ENCODE measurements at regions not wholly inside any gene's neighbourhood (a gene's known extent, or its start where the extent isn't known, plus 50 kb on each side); places are given as distances from the start of the nearest gene placed in this dataset.

DNA sequence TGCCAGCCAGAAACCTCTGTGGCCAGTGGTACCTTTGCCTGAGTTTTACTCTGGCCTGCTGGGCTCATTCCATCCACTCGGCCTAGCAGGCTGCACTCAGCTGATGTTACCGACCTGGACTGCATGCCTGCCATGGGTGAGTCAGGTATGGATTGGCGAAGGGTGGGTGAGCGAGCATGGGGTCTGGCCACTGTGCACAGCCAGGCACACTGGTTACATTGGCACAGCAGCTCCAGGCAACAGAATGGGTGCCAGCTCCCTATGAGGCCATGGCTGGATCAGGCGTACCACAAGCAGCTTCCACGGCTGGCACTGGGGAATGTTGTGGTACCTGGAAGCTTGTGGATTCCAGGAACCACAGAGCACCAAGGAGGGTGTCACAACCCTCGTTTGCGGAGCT lies 685.7 kb downstream of the SLC16A7 start:
- DNase-seq, result peak in 2 of 10 donors; percentile 41 to 78
- intact Hi-C loops (cut with DNase I), result no loop called here

DNA sequence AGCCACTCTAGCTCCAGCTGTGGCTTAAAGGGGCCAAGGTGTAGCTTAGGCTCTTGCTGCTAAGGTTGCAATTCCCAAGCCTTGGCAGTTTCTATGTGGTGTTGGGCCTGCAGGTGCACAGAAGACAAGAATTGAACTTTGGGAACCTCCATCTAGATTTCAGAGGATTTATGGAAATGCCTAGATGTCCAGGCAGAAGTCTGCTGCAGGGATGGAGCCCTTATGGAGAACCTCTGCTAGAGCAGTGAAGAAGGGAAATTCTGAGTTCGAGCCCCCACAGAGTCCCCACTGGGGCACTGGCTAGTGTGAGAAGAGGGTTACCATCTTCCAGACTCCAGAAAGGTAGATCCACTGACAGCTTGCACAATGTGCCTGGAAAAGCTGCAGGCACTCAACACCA lies 694.7 kb downstream of the SLC16A7 start:
- intact Hi-C loops (cut with DNase I), result no loop called here
- no peak for DNase-seq

DNA sequence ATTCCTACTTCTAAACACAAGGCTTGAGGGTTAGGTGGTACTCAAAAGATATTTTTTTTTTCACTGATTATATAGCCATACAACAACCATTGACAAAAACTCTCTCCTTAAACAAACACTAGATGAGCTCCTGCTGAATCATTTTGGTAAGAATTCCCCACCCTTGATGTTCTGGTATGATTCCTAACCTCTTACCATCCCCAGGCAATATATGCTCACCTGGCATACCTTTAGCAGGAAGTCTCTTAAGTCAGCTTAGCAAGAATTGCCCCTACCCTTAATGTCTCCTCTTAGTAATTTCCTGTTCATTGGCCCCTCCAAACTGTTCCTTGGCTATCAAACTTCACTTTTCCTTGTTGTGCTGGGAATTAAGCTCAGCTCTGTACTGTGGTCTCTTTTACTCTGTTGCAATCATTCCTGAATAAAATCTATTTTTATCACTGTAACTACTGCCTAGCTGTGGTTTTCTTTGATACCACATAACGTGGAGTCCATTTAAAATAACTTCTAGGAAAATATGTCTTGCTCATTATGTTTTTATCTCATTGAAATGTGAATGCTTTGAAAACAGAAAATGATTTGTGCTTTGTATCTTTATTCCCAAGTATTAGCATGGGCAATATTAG lies 712.6 kb downstream of the SLC16A7 start:
- DNase-seq, result no peak
- intact Hi-C loops (cut with DNase I), result no loop called here

DNA sequence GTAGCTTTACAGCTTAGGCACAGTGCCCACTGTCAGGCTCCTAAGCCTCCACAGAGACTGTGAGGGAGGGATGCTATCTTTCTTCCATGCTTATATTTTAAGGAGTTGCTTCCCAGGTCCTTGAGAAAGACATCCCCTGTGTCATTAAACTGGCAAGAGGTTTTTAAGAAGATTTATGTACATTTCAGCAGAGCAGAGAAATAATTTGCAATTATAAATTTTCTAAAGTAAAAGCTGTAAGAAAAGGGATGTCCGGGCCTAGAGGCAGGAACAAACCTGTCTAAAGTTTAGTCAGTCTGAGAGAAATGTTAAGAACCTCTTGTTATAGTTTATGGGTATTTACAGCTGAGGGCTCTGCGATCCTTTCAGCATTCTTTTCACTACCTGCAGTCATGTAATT lies 716.1 kb downstream of the SLC16A7 start:
- intact Hi-C loops (cut with DNase I), result no loop called here
- DNase-seq, result no peak

DNA sequence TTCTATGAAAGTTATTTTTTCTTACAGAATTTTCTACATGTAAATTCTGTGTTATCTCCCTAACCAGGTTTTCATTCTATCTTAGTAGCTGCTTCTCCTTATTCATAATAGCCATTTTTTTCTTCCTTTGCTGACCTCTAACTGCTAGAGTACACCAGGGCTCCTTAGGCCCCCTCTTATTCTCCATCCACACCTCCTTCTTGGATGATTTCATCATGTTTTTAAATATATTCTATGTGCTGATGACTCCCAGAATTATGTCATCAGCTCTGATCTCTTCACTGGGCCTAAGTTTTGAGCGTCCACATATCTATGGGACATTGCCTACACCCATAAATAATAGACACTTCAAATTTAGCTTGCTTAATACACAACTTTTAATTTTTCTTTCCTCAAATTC lies 721.5 kb downstream of the SLC16A7 start:
- intact Hi-C loops (cut with DNase I), result no loop called here
- no peak for DNase-seq

DNA sequence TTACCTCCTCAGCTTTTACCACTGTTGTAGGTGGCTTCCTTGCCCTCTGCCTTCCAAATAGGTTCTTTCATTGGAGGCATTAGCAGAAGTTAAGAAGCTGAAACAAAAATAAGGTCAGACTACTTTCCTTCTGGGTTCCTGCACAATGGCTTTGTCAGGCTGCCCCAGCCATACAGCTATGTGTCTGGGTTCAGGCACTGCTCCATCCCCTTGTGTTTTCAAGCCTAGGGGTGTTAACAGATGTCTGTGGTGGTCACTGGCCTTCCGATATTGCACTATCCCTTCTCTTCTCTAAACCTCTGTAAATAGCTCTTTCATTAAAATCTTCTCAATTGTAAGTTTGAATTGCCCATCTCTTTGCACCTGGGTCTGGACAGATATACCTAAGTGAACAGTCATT lies 728.9 kb downstream of the SLC16A7 start:
- intact Hi-C loops (cut with DNase I), result no loop called here
- DNase-seq, result no peak

DNA sequence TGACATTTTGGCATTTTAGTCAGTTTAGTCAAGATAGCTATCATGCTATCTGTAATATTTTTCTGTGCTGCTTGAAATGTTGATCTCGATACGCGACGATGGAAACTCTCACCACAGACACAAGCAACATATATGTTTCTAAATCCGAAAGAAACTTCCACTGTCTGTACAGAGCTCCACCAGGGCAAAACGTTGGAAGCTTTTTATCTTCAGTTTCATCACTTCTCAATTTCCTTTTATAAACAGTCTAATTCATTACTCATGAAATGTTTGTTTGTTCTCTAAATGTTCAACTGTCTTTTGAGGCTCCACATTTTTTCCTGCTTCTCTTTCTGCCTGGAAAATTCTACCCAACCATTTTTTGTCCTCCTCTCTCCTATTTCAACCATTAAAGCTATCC lies 737.6 kb downstream of the SLC16A7 start:
- intact Hi-C loops (cut with DNase I), result no loop called here
- no peak for DNase-seq

DNA sequence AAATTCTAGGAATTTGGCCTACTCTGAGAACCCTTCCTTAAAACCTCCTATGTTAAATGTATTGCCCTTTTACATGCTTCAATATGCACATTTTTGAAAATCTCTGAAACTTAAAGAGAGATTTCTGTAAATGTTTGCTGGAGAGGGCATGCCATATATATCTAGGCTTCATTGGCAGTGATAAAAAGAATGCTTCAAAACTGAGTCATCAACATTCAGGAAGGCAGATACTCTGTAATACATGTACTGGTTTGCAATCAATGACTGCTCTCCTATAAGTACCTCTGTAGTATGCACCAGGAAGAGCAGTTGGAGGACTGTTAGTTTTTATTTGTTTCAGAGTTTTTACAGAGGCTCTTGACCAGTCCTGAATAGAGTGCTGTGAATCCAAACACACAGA lies 739.9 kb downstream of the SLC16A7 start:
- intact Hi-C loops (cut with DNase I), result no loop called here
- no peak for DNase-seq

DNA sequence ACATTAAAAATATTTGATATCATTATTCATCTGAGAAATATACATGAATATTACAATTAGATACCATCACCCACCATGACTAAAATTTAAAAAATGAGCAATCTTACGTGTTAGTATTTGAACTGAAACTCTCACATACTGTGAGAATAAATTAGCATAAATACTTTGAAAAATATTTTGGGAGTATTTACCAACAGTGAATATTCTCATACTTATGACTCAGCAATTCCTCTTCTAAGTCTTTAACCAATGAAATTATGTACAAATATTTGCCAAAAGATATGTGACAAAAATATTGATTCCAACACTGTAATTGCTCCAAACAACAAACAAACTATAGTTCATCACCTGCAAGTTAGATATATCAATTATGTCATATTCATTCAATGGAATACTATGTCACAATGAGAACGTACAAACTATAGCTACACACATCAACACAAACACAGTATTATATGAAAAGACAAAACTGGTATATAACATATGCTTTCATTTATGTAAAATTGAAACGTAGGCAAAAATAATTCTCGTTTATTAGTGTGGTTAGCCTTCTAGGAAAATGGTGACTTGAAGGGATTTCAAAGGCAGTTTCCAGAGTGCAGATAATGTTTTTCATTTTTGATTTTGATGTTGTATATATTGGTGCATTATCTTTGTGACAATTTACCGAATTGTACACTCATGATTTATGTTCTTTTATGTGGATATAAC lies 742.2 kb downstream of the SLC16A7 start:
- no peak for DNase-seq
- intact Hi-C loops (cut with DNase I), result no loop called here

DNA sequence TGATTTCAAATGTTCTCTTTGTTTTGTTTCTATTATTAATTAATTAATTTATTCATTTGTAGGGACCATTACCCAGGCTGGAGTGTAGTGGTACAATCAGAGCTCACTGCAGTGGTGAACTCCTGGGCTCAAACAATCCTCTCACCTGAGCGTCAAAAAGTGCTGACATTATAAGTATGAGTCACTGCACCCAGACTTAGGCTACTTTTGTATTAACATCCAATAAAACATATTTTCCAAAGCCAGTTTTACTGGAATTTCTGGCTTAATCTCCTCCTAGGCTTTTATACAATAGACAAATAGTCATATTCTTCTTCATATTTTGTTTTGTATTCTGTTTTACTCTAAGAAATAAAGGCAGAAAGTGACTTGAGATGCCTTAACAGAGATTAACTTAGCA lies 749.6 kb downstream of the SLC16A7 start:
- intact Hi-C loops (cut with DNase I), result no loop called here
- no peak for DNase-seq

DNA sequence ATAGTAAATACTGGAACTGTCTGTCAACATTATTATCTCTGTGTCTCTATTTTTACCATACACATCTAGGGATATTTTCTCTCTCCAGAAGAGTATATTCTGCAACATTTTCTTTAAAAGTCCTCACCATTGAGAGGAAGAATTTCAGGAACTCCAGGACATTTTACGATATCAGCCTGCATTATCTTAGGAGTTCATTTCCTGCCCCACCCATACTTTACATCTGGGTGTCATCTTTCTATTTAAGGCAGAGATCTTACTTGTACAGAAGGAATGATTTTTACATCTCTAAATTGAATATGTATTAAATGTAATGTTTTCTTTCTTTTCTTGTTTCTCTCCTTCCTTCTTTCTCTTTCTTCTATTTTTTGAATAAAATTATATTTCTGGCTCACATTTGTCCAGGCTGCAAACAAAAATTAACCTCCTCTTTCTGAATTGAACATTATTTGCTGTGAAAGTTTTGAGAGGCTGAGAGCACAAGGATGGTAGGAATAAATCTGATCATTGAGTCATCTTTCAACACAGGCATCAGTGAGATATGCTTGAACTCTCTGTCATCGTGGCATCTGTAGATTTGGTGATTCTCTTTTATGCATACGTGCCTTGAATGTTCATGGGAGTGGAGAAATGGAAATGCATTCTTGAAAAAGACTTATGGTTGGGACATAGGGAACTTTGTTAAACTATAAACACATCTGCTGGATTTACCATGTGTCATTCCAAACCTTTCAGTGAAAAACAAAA lies 753.6 kb downstream of the SLC16A7 start:
- no peak for DNase-seq
- intact Hi-C loops (cut with DNase I), result no loop called here

DNA sequence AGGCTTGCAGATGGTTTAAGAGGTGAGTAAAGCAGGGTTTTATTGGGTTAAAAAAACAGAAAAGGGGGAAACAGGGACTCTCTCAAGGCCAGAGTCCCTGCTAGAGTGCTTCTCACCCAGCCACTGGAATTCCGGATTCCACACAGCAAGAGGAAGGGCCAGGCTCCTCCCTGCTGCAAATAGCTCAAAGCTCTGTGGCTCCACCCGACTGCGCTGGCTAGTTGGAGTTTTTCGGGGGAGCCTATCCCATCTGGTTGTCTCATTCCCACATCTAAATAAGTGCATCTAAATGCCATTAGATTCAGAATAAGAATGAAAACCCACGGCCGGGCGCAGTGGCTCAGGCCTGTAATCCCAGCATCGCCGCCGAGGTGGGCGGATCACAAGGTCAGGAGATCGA lies 791.5 kb downstream of the SLC16A7 start:
- intact Hi-C loops (cut with DNase I), result no loop called here
- peak in 1 of 10 donors; percentile 66 for DNase-seq

DNA sequence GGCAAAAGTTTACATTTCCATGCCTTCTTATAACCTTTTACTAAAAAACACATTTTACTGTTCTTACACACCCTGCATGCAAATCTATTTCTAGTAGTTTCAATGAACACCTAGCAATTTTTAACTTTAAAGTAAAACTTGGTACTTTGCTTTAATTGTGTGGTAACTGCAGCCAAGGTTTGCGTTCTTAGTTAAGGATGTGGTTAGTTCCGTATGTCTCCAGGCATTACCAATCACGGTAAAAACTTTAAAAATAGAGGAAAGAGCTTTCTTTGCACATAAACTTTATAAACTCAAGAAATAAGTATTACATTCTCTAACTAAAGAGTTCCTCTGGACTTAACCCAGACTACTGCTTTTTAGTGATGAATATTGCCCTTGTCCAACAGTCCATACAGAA lies 795.2 kb downstream of the SLC16A7 start:
- DNase-seq, result no peak
- intact Hi-C loops (cut with DNase I), result no loop called here

DNA sequence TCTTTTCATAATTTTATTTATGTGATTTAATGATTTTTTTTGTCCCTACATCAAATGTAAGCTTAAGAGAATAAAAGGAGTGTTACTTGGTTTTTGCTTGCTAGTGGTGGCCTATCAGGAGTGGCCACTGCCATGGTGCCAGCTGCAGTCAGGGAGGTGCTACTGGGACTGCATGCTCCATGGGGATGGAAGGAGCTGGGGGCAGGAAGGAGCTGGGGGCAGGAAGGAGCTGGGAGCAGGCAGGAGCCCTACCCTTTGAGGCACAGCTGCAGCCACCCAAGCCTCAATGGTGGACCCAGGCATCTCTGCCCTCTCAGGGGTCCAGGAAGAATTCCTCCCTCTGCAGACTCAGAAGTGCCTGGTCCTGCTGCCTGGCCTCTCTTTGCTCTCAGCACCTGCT lies 796.0 kb downstream of the SLC16A7 start:
- intact Hi-C loops (cut with DNase I), result no loop called here
- peak in 2 of 10 donors; percentile 22 to 48 for DNase-seq

DNA sequence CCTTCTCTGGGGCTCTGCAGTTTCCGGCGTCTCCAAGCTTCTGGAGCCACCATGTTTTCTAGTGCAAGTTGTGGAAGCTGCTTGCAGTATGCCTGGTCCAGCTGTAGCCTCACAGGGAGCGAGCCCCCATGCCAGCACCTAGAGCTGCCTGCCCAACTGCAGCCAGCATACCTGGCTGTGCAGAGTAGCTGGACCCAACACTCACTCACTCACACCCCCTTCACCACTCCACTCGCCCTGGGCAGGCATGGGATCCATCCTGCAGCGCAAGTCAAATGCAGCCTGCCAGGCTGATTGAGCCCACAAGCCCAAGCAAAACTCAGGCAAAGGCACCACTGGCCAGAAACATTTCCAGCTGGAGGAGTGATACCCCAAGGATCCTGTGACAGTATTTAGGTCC lies 797.3 kb downstream of the SLC16A7 start:
- intact Hi-C loops (cut with DNase I), result no loop called here
- DNase-seq, result peak in 2 of 10 donors; percentile 49 to 71

DNA sequence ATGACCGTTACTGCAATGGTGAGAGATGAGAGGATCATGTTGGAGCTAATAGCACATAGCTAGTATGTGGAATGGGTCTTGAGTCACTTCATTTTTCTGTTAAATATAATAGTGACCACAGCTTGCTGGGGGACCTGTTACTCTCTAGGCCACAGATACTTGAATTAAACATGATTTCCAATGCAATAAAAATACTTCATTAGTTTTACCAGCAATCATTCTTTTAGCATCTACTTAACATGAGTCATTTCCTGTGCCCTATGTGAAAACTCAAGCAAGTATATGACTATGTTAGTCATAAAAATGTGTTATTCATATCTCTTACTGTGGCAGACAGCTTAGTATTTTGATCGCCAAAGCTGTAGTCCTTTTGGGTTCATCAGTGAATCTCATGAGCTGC lies 798.8 kb downstream of the SLC16A7 start:
- intact Hi-C loops (cut with DNase I), result no loop called here
- DNase-seq, result no peak

DNA sequence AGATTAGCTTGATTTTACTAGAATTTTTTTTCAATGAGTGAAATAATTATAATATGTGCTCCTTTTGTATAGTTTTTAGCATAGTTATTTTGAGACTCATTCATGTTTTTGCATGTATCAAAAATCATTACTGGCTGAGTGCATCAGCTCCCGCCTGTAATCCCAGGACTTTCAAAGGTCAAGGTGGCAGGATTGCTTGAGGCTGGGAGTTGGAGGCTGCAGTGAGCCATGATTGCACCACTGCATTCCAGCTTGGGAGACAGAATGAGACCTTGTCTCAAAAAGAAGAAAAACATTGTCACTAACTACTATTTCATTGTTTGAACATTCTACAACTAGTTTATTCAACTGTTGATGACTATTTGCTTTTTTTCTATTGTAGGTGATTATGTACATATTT lies 802.7 kb downstream of the SLC16A7 start:
- intact Hi-C loops (cut with DNase I), result no loop called here
- no peak for DNase-seq

DNA sequence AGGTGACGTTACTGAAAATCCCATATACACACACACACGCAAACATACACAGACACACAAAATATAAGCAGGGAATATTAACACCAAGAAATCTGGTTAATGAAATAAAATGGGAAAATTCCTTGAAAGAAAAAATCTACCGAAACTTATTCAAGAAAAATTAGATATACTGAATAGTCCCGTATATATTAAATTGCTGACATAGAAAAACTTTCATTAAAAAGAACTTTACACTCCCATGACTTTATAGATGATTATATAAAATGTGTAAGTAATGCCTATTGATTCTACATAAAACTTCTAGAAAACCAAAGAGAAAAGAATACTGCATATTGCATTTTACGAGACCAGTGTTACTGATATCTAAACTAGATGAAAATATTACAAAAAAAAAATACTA lies 803.2 kb downstream of the SLC16A7 start:
- intact Hi-C loops (cut with DNase I), result no loop called here
- no peak for DNase-seq

DNA sequence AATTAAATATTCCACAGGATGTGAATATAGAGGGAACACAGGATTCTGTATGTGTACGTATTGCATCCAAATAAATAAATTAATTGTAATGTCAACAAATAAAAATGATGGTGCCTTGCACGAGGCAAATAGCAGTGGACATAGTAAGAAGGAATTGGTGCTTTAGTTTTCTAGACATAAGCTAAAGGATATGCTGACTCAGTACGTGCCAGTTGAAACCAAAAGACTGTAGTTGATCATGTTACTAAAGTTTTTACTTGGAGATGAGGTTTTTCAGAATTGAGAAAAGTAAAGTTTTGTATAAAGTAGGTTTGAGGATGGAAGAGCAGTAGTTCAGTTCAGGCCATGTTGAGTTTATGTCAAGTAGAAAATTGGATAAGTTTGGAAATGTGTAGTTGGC lies 807.2 kb downstream of the SLC16A7 start:
- intact Hi-C loops (cut with DNase I), result no loop called here

DNA sequence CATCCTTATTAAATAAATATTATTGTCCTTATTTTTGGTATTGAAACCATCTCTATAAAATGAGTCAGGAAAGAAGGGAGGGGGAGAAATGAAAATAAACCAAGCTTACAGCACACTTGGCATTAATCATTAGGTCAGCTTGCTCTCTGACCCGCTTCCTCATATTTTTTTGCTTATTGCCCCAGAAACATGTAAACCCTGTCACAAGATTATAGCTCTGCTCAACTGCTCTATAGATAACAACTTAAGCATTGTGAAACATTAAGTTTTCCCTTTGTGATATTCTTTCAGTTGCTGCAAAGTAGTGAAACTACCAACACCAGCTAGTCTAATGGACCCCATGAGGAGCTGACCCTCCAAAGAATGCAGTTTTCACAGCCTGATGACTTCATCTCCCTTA lies 819.5 kb downstream of the SLC16A7 start:
- intact Hi-C loops (cut with DNase I), result no loop called here
- DNase-seq, result no peak

More for the DNA sequence above, 807.2 kb downstream of the SLC16A7 start:
- DNase-seq, result no peak

DNA sequence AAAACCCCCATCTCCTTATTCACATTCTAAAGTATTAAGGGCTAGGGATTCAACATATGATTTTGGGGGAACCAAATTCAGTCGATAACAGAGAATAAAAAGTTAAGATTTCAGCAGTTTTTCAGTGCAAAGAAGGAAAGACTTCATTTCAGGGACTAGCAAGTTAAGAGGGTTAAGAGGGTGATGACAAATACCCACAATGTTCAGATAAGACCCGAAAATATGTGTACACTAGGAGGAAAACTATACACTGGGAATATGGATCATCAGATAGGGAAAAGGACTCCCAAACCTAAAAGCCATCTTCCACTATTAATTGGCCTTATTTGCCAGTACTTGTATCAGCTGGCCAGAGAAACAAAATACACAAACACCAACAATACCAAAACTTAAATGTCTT lies 824.2 kb downstream of the SLC16A7 start:
- DNase-seq, result no peak

DNA sequence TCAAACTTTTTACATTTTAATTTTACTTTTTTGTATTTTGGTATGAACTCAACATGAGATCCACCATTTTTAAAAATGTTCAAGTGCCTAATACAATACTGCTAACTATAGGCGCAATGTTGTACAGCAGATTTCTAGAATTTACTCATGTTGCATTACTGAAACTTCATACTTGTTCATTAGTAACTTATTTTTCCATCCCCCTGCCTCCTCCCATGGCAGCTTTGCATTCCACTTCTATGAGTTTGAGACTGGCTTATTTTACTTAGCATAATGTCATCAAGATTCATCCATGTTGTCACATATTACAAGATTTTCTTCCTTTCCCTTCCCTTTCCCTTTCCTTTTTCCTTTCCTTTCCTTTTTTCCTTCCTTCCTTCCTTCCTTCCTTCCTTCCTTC lies 825.9 kb downstream of the SLC16A7 start:
- DNase-seq, result no peak
- intact Hi-C loops (cut with DNase I), result no loop called here

More for the DNA sequence above, 824.2 kb downstream of the SLC16A7 start:
- intact Hi-C loops (cut with DNase I), result no loop called here
